Jurkat, Clone E6-1 (cell line): ENCODE measurements at regions not wholly inside any gene's neighbourhood (a gene's known extent, or its start where the extent isn't known, plus 50 kb on each side); places are given as distances from the start of the nearest gene placed in this dataset.
A peak's percentile ranks its signal among the peaks of the same experiment; 100 is the strongest.

Source experiments
- DNase-seq: peaks from one replicate; pipeline ENCODE4 v3.0.0-alpha.2; 2011; ENCODE audit warnings: low read depth, low spot score
- H3K4me3 ChIP-seq: 2 replicates; pipeline ENCODE4 v1.5.1; 2011; ENCODE audit warnings: mild to moderate bottlenecking, low read length, control low read depth, moderate library complexity

GRCh38 chr7:80403686-80404241, 108.1 kb downstream of the GNAT3 start:
- DNase-seq, result no peak
- no peak overlapping the region for H3K4me3 ChIP-seq

GRCh38 chr7:80401708-80402107, 110.2 kb downstream of the GNAT3 start:
- no peak for DNase-seq
- no peak overlapping the region for H3K4me3 ChIP-seq

GRCh38 chr7:80393786-80394185, 118.1 kb downstream of the GNAT3 start:
- DNase-seq, result no peak

GRCh38 chr7:80392229-80393169, 119.4 kb downstream of the GNAT3 start:
- DNase-seq, result peak; percentile 8

More at GRCh38 chr7:80393786-80394185, 118.1 kb downstream of the GNAT3 start:
- H3K4me3 ChIP-seq, result no peak overlapping the region

GRCh38 chr7:80387634-80388193, 124.2 kb downstream of the GNAT3 start:
- DNase-seq, result no peak
- no peak overlapping the region for H3K4me3 ChIP-seq

More at GRCh38 chr7:80392229-80393169, 119.4 kb downstream of the GNAT3 start:
- H3K4me3 ChIP-seq, result no peak overlapping the region

- no peak overlapping the region for H3K4me3 ChIP-seq
- DNase-seq, result no peak
Observed at GRCh38 chr7:80386686-80387085, 125.2 kb downstream of the GNAT3 start.

GRCh38 chr7:80385508-80385907, 126.4 kb downstream of the GNAT3 start:
- H3K4me3 ChIP-seq, result no peak overlapping the region
- no peak for DNase-seq

GRCh38 chr7:80380957-80381356, 130.9 kb downstream of the GNAT3 start:
- no peak overlapping the region for H3K4me3 ChIP-seq
- DNase-seq, result no peak

- H3K4me3 ChIP-seq, result no peak overlapping the region
- DNase-seq, result no peak
Observed at GRCh38 chr7:80379034-80379982, 132.6 kb downstream of the GNAT3 start.

- H3K4me3 ChIP-seq, result no peak overlapping the region
- DNase-seq, result no peak
Observed at GRCh38 chr7:80374321-80374720, 137.5 kb downstream of the GNAT3 start.

- no peak for DNase-seq
- no peak overlapping the region for H3K4me3 ChIP-seq
Observed at GRCh38 chr7:80373429-80374032, 138.3 kb downstream of the GNAT3 start.

- no peak for DNase-seq
- no peak overlapping the region for H3K4me3 ChIP-seq
Observed at GRCh38 chr7:80372415-80372814, 139.4 kb downstream of the GNAT3 start.

- no peak for DNase-seq
- no peak overlapping the region for H3K4me3 ChIP-seq
Observed at GRCh38 chr7:80370587-80370986, 141.3 kb downstream of the GNAT3 start.

GRCh38 chr7:80369321-80369720, 142.5 kb downstream of the GNAT3 start:
- DNase-seq, result no peak
- no peak overlapping the region for H3K4me3 ChIP-seq

- H3K4me3 ChIP-seq, result no peak overlapping the region
- DNase-seq, result no peak
Observed at GRCh38 chr7:80362677-80363076, 149.2 kb downstream of the GNAT3 start.

GRCh38 chr7:80362010-80362618, 149.8 kb downstream of the GNAT3 start:
- no peak overlapping the region for H3K4me3 ChIP-seq
- DNase-seq, result no peak

GRCh38 chr7:80359476-80359875, 152.4 kb downstream of the GNAT3 start:
- H3K4me3 ChIP-seq, result no peak overlapping the region
- DNase-seq, result no peak

GRCh38 chr7:80359029-80359428, 152.8 kb downstream of the GNAT3 start:
- no peak for DNase-seq
- no peak overlapping the region for H3K4me3 ChIP-seq
